KMS-11 (cell line): ENCODE measurements at regions not wholly inside any gene's neighbourhood (a gene's known extent, or its start where the extent isn't known, plus 50 kb on each side); places are given as distances from the start of the nearest gene placed in this dataset.

Experiments
- H2AFZ ChIP-seq: fragments of 200-600 bp; sonication (generic); 2 replicates; pipeline ENCODE4 v1.6.1; 2016; ENCODE audit warnings: antibody characterized with exemption, mixed run types, low read depth
- H3K27ac ChIP-seq: fragments of 200-600 bp; sonication (generic); 2 replicates; pipeline ENCODE4 v1.6.1; 2016; ENCODE audit warnings: mild to moderate bottlenecking, mixed run types
- H3K27me3 ChIP-seq: fragments of 200-600 bp; sonication (generic); 2 replicates; pipeline ENCODE4 v1.6.1; 2017; ENCODE audit warnings: mild to moderate bottlenecking, low read depth, mixed run types, moderate library complexity; ENCODE audit not compliant: insufficient read depth
- H3K36me3 ChIP-seq: fragments of 200-600 bp; sonication (generic); 2 replicates; pipeline ENCODE4 v1.6.1; 2017; ENCODE audit warnings: mild to moderate bottlenecking, mixed run types; ENCODE audit not compliant: insufficient read depth
- H3K4me1 ChIP-seq: fragments of 200-600 bp; sonication (generic); 2 replicates; pipeline ENCODE4 v1.6.1; 2016; ENCODE audit warnings: mild to moderate bottlenecking, low read depth, mixed run types; ENCODE audit not compliant: poor library complexity, severe bottlenecking
- H3K4me2 ChIP-seq: fragments of 200-600 bp; sonication (generic); 2 replicates; pipeline ENCODE4 v1.7.0; 2016; ENCODE audit warnings: mild to moderate bottlenecking, mixed run types
- H3K4me3 ChIP-seq: fragments of 200-600 bp; sonication (generic); IDR thresholded peaks from 2 replicates; pipeline ENCODE4 v1.6.1; 2017; ENCODE audit warnings: low read depth, low read length, mixed read lengths; ENCODE audit not compliant: insufficient read depth
- H3K79me2 ChIP-seq: fragments of 200-600 bp; sonication (generic); 2 replicates; pipeline ENCODE4 v1.6.1; 2016; ENCODE audit warnings: low read depth, mixed run types; ENCODE audit not compliant: insufficient read depth
- H3K9ac ChIP-seq: fragments of 200-600 bp; sonication (generic); 2 replicates; pipeline ENCODE4 v1.6.1; 2016; ENCODE audit warnings: mild to moderate bottlenecking, mixed run types
- H4K20me1 ChIP-seq: fragments of 200-600 bp; sonication (generic); 2 replicates; pipeline ENCODE4 v1.6.1; 2016; ENCODE audit warnings: mild to moderate bottlenecking, mixed run types; ENCODE audit not compliant: insufficient read depth
- TF ChIP-seq, protein P1 (sequence below): fragments of 200-600 bp; sonication (generic); conservative IDR thresholded peaks from 2 replicates; pipeline ENCODE4 v1.6.1; 2017; ENCODE audit warnings: low read depth, mild to moderate bottlenecking, antibody characterized with exemption, low read length, moderate library complexity, mixed read lengths

DNA sequence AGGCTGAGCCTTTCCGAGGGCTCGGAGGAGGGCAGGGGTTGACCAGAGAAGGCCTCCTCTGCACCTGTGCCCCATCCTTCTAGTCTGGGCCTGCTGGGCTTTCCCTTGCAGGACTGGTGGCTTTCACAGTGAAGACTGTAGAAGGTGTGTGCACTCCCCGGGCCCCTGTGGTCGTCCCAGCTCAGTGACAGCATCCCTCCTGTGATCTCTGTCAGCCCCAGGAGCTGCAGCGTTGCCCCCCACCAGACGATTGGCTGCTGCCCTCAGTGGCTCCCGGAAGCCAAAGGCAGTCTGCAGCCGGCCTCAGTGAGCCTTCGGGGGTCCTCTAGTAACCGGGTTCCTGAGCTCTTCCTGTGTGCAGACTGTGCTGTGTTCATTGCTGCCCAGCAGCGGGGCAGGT, 69.4 kb upstream of the EN2 start:
- Histone ChIP-seq H3K36me3 (no peaks in the 10 kb centered on the region), H3K9ac (no peak overlapping the region), H3K4me2 (no peak overlapping the region), H4K20me1 (no peaks in the 10 kb centered on the region), H3K27ac (no peak overlapping the region), H2AFZ (no peak overlapping the region), H3K27me3 (peaks cover 70% of the 10 kb centered on the region), H3K4me1 (no peaks in the 10 kb centered on the region), H3K79me2 (no peaks in the 10 kb centered on the region), H3K4me3 (no peak overlapping the region)
- TF ChIP-seq, protein P1, sequence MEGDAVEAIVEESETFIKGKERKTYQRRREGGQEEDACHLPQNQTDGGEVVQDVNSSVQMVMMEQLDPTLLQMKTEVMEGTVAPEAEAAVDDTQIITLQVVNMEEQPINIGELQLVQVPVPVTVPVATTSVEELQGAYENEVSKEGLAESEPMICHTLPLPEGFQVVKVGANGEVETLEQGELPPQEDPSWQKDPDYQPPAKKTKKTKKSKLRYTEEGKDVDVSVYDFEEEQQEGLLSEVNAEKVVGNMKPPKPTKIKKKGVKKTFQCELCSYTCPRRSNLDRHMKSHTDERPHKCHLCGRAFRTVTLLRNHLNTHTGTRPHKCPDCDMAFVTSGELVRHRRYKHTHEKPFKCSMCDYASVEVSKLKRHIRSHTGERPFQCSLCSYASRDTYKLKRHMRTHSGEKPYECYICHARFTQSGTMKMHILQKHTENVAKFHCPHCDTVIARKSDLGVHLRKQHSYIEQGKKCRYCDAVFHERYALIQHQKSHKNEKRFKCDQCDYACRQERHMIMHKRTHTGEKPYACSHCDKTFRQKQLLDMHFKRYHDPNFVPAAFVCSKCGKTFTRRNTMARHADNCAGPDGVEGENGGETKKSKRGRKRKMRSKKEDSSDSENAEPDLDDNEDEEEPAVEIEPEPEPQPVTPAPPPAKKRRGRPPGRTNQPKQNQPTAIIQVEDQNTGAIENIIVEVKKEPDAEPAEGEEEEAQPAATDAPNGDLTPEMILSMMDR = no peak

DNA sequence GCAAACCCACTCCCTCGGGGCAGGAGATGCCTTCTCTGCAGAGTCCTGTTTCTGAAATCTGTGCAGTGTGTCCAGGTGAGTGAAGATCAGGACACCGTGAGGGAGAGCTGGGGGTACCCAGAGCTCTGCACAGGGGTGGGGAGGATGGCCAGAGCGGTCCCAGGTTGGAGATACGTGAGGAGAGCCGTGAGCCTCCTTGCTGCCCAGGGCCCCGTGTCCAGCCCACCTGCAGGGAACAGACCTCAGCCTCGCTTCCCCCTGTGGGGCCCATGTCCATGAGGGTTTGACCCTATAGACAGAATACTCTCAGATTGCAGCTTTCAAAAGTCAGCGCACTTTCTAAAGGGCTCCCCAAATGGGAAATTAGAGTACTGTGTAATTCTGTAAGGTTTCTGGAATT, 66.5 kb upstream of the EN2 start:
- Histone ChIP-seq H3K27me3 (peaks cover 70% of the 10 kb centered on the region), H3K36me3 (no peaks in the 10 kb centered on the region), H3K4me2 (no peak overlapping the region), H3K27ac (no peak overlapping the region), H3K79me2 (no peaks in the 10 kb centered on the region), H4K20me1 (no peaks in the 10 kb centered on the region), H3K4me3 (no peak overlapping the region), H3K4me1 (no peaks in the 10 kb centered on the region), H2AFZ (no peak overlapping the region), H3K9ac (no peak overlapping the region)
- TF ChIP-seq, protein P1 = no peak

DNA sequence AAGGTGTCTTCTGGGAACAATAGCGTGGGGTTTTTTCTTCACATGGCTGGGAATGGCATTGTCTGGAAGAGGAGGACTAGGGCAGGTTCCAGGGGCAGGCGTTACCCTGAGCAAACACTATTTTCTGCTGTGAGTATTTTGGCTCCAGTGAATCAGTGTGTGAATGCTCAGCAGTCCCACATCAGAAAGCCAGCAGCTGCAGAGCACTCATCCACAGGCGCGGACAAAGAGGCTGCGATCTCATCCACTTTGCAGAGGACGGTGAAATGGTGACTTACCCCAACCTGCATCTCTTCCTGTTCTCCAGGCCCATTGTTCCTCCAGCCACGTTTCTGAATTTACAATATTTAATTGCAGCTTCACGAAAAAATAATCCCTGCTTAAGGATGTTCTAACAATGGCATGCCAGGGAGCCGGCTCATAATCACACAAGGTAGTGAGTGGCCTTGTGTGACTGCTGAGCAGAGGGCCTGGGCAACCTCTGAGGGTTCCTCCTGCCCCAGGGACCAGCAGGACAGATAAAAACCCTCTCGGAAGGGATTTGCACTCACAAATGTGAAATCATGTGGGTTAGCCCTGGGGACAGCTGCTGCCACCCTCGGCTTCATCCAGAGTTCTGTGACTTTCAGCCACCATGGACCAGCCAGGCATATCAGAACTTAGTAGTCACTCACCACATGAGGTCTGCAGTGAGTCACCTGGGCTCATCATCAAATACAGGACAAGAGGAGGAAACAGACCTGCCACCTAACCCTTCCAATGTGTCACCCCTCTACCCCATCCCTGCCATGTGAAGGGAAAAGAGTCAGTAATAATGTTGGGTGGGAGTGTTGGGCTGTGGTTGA, 65.0 kb upstream of the EN2 start:
- H4K20me1 ChIP-seq = no peaks in the 10 kb centered on the region
- no peak overlapping the region for H2AFZ ChIP-seq
- no peaks in the 10 kb centered on the region for H3K36me3 ChIP-seq
- no peaks in the 10 kb centered on the region for H3K79me2 ChIP-seq
- no peak overlapping the region for H3K4me2 ChIP-seq
- H3K27ac ChIP-seq = no peak overlapping the region
- H3K4me1 ChIP-seq = no peaks in the 10 kb centered on the region
- no peak overlapping the region for H3K4me3 ChIP-seq
- no peak overlapping the region for H3K9ac ChIP-seq
- peaks cover 65% of the 10 kb centered on the region for H3K27me3 ChIP-seq
- TF ChIP-seq, protein P1 = no peak

DNA sequence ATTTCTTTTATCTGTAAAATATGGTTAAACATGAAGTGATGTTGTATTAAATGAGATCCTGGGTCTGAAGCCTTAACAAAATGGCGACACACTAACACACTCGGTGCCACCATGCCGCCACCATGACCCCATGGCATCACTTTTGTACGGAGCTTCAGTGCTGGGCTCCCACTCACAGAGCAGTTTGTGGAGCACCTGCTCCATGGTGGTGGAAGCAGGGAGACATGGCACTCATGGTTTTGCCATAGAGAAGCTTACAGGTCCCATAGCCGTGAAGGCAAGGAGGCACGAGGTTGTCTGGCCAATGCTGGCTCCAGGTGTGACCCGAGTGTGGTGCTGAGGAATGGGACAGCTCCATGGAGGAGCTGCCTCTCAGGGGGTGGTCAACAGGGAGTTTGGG, 63.5 kb upstream of the EN2 start:
- H3K4me1 ChIP-seq = no peaks in the 10 kb centered on the region
- H3K4me2 ChIP-seq = no peak overlapping the region
- no peaks in the 10 kb centered on the region for H3K79me2 ChIP-seq
- no peak overlapping the region for H3K9ac ChIP-seq
- H2AFZ ChIP-seq = no peak overlapping the region
- TF ChIP-seq, protein P1 = no peak
- H3K27me3 ChIP-seq = peaks cover 65% of the 10 kb centered on the region
- no peaks in the 10 kb centered on the region for H4K20me1 ChIP-seq
- H3K4me3 ChIP-seq = no peak overlapping the region
- H3K27ac ChIP-seq = no peak overlapping the region
- H3K36me3 ChIP-seq = no peaks in the 10 kb centered on the region
